ENCODE measurements at regions not wholly inside any gene's neighbourhood (a gene's known extent, or its start where the extent isn't known, plus 50 kb on each side); places are given as distances from the start of the nearest gene placed in this dataset.
"Not testable (repeated sequence)": the region's sequence is repeated elsewhere in the genome, so short reads cannot be mapped to it uniquely, and the experiment has no call there.

GRCh38 chr13:112217431-112217830 lies 150.5 kb downstream of the SOX1 start:
- no peak for DNase-seq (ENCODE audit: low spot score)
- TF ChIP-seq, protein P1, sequence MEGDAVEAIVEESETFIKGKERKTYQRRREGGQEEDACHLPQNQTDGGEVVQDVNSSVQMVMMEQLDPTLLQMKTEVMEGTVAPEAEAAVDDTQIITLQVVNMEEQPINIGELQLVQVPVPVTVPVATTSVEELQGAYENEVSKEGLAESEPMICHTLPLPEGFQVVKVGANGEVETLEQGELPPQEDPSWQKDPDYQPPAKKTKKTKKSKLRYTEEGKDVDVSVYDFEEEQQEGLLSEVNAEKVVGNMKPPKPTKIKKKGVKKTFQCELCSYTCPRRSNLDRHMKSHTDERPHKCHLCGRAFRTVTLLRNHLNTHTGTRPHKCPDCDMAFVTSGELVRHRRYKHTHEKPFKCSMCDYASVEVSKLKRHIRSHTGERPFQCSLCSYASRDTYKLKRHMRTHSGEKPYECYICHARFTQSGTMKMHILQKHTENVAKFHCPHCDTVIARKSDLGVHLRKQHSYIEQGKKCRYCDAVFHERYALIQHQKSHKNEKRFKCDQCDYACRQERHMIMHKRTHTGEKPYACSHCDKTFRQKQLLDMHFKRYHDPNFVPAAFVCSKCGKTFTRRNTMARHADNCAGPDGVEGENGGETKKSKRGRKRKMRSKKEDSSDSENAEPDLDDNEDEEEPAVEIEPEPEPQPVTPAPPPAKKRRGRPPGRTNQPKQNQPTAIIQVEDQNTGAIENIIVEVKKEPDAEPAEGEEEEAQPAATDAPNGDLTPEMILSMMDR (IDR thresholded peaks at IDR 0.05; ENCODE audit: borderline replicate concordance, control extremely low read depth, extremely low read depth, insufficient read depth, missing control alignments) = no peak
- in situ Hi-C loops (cut with MboI; ENCODE audit: low sequenced_read_pairs, unreplicated experiment) = no loop called here

- TF ChIP-seq, protein P1 (IDR thresholded peaks at IDR 0.05; ENCODE audit: borderline replicate concordance, control extremely low read depth, extremely low read depth, insufficient read depth, missing control alignments) = no peak
- DNase-seq (ENCODE audit: low spot score) = no peak
- in situ Hi-C loops (cut with MboI; ENCODE audit: low sequenced_read_pairs, unreplicated experiment) = no loop called here
These were observed 151.5 kb downstream of the SOX1 start for GRCh38 chr13:112218416-112218815.

DNA sequence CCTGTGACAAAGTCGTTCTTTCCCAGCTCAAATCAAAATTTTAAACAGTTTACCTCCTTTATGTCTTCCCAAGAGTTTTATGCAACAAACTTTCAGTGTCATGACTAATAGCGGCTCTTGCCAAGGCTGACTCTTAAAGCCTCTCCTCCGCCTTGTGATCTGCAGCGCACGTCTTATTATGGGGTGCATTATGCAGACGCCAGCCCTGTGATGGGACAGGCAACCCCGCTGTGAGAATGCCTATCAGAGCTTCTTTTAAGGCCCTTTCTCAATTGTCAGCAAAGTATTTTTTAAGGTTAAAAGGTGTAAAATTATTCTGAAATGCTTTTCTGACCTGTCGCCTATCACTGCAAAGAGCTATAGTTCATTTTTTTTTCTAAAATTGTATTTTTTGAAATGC lies 152.8 kb downstream of the SOX1 start:
- TF ChIP-seq, protein P1 (IDR thresholded peaks at IDR 0.05; ENCODE audit: borderline replicate concordance, control extremely low read depth, extremely low read depth, insufficient read depth, missing control alignments) = no peak
- in situ Hi-C loops (cut with MboI; ENCODE audit: low sequenced_read_pairs, unreplicated experiment) = no loop called here
- no peak for DNase-seq (ENCODE audit: low spot score)

DNA sequence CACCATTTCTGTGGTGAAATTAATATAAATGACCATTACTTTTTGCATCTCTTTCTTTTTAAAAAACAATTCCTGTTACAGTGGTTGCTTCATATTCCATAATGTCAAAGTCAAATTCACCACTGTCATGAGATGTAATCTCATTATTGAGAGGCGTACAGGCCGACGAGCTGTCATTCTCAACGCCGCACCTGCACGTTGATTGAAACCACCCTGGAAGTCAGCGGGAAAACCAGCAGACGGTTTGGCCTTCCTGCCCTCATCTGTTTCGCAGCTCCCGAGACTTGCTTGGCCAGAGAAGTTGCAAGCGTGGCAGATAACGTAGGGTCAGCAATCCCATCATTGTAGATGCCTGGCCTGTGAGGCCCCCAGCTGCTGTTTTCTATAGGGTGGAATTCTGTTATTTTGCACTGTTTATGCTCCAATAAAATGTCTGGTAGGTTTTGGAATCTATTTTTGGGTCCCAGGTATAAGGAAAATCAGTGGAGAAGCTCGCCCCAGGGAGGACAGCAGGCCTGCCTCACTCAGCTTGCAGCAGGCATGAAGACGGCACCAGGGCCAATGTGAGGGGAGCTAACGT lies 153.4 kb downstream of the SOX1 start:
- in situ Hi-C loops (cut with MboI; ENCODE audit: low sequenced_read_pairs, unreplicated experiment) = no loop called here
- no peak for DNase-seq (ENCODE audit: low spot score)
- TF ChIP-seq, protein P1 (IDR thresholded peaks at IDR 0.05; ENCODE audit: borderline replicate concordance, control extremely low read depth, extremely low read depth, insufficient read depth, missing control alignments) = no peak

DNA sequence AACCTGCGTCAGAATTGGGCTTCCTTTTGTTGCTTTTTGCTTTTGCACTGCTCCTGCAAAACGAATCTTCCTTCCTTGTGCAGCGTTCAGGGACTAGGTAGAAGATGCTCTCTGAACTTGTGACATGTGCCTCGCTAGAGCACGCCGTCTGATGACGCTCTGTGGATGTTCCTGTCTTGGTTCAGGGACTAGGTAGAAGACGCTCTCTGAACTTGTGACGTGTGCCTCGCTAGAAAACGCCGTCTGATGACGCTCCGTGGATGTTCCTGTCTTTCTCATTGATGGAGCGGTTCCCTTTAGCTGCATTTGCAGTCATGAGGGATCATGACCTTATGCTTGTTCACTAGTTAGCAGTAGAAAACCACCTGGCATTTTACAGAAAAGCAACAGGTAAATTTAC lies 154.0 kb downstream of the SOX1 start:
- no peak for DNase-seq (ENCODE audit: low spot score)
- TF ChIP-seq, protein P1 (IDR thresholded peaks at IDR 0.05; ENCODE audit: borderline replicate concordance, control extremely low read depth, extremely low read depth, insufficient read depth, missing control alignments) = no peak
- in situ Hi-C loops (cut with MboI; ENCODE audit: low sequenced_read_pairs, unreplicated experiment) = no loop called here

DNA sequence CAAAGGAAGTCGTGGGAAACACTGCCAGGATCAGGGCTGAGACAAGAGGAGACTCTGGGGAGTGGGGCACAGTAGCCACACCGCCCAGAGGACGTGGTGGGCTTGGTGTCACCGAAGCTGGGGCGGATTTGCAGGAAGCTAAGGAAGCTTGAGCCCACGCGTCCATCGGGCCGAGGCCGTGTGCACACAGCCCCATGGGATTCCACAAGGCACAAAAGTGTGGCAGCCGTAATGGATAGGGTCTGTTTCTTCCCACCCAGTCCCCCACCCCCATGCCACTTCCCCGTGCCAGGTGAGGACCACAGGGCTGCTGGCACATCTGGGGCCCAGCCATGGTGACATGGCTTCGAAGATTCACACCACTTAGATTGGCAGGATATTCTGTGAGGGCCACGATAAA lies 153.2 kb upstream of the SPACA7 start:
- TF ChIP-seq, protein P1 (IDR thresholded peaks at IDR 0.05; ENCODE audit: borderline replicate concordance, control extremely low read depth, extremely low read depth, insufficient read depth, missing control alignments) = no peak
- in situ Hi-C loops (cut with MboI; ENCODE audit: low sequenced_read_pairs, unreplicated experiment) = no loop called here
- no peak for DNase-seq (ENCODE audit: low spot score)

DNA sequence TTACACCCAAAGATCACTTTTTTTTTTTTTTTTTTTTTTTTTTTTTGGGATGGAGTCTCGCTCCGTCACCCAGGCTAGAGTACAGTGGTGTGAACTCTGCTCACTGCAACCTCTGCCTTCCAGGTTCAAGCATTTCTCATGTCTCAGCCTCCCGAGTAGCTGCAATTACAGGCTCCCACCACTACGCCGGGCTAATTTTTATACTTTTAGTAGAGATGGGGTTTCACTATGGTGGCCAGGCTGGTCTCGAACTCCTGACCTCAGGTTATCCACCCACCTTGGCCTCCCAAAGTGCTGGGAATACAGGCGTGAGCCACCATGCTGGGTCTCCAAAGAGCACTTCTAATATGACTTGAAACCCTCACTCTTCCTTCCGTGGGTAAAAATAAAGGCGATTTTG lies 152.2 kb upstream of the SPACA7 start:
- in situ Hi-C loops (cut with MboI; ENCODE audit: low sequenced_read_pairs, unreplicated experiment); DNase-seq (ENCODE audit: low spot score): not testable (repeated sequence)

Data from GM13976 (cell line).